Muscle layer of colon (tissue), 2 donors: ENCODE measurements at regions not wholly inside any gene's neighbourhood (a gene's known extent, or its start where the extent isn't known, plus 50 kb on each side); places are given as distances from the start of the nearest gene placed in this dataset.

Experiments
- H3K27ac ChIP-seq: one replicate; pipeline ENCODE4 v1.7.0; 2013; ENCODE audit warnings: low read depth, mild to moderate bottlenecking, low read length, moderate library complexity
- H3K27me3 ChIP-seq, 2 donors: one replicate each; pipeline ENCODE4 v1.7.0; 2013; ENCODE audit warnings: low read length in 2 of 2, mild to moderate bottlenecking in 2 of 2; ENCODE audit not compliant: insufficient read depth in 2 of 2, control insufficient read depth in 1 of 2
- H3K36me3 ChIP-seq: one replicate; pipeline ENCODE4 v1.7.0; 2013; ENCODE audit warnings: mild to moderate bottlenecking, low read length; ENCODE audit not compliant: insufficient read depth
- H3K4me1 ChIP-seq: one replicate; pipeline ENCODE4 v1.7.0; 2013; ENCODE audit warnings: mild to moderate bottlenecking, low read length; ENCODE audit not compliant: insufficient read depth
- H3K4me3 ChIP-seq, 2 donors: one replicate each; pipeline ENCODE4 v1.7.0; 2013; ENCODE audit warnings: low read length in 2 of 2, low read depth in 1 of 2, mild to moderate bottlenecking in 1 of 2, moderate library complexity in 1 of 2
- H3K9ac ChIP-seq: one replicate; pipeline ENCODE4 v1.7.0; 2013; ENCODE audit warnings: low read length
- H3K9me3 ChIP-seq: one replicate; pipeline ENCODE4 v1.7.0; 2013; ENCODE audit warnings: mild to moderate bottlenecking, low read length
- donor health status: abdominal sarcoma.
- donor health status: Adenocarcinoma of cecum.

- H3K9me3 ChIP-seq: no peaks in the 10 kb centered on the region
- H3K4me1 ChIP-seq: no peaks in the 10 kb centered on the region
- H3K27me3 ChIP-seq: no peaks in the 10 kb centered on the region
- no peak overlapping the region for H3K9ac ChIP-seq
- H3K4me3 ChIP-seq: no peak overlapping the region
- no peaks in the 10 kb centered on the region for H3K36me3 ChIP-seq
- no peak overlapping the region for H3K27ac ChIP-seq
Observed at GRCh38 chr2:57333221-57333620, 713.4 kb upstream of the VRK2 start.

GRCh38 chr2:57343391-57344006 lies 703.1 kb upstream of the VRK2 start:
- H3K36me3 ChIP-seq: no peaks in the 10 kb centered on the region
- H3K27ac ChIP-seq: no peak overlapping the region
- H3K4me3 ChIP-seq: no peak overlapping the region
- no peaks in the 10 kb centered on the region for H3K27me3 ChIP-seq
- H3K9me3 ChIP-seq: no peaks in the 10 kb centered on the region
- no peak overlapping the region for H3K9ac ChIP-seq
- H3K4me1 ChIP-seq: no peaks in the 10 kb centered on the region

- Histone ChIP-seq H3K9me3 (no peaks in the 10 kb centered on the region), H3K36me3 (no peaks in the 10 kb centered on the region), H3K4me3 (no peak overlapping the region), H3K27ac (no peak overlapping the region), H3K4me1 (no peaks in the 10 kb centered on the region), H3K9ac (no peak overlapping the region), H3K27me3 (no peaks in the 10 kb centered on the region)
Observed at GRCh38 chr2:57368190-57368589, 678.4 kb upstream of the VRK2 start.

GRCh38 chr2:57370882-57371585 lies 675.6 kb upstream of the VRK2 start:
- Histone ChIP-seq H3K4me1 (no peaks in the 10 kb centered on the region), H3K27me3 (no peaks in the 10 kb centered on the region), H3K4me3 (no peak overlapping the region), H3K36me3 (no peaks in the 10 kb centered on the region), H3K9ac (no peak overlapping the region), H3K27ac (no peak overlapping the region), H3K9me3 (no peaks in the 10 kb centered on the region)

GRCh38 chr2:57372237-57372984 lies 674.2 kb upstream of the VRK2 start:
- no peak overlapping the region for H3K9ac ChIP-seq
- no peak overlapping the region for H3K27ac ChIP-seq
- no peak overlapping the region for H3K4me3 ChIP-seq
- no peaks in the 10 kb centered on the region for H3K4me1 ChIP-seq
- H3K27me3 ChIP-seq: no peaks in the 10 kb centered on the region
- no peaks in the 10 kb centered on the region for H3K9me3 ChIP-seq
- H3K36me3 ChIP-seq: no peaks in the 10 kb centered on the region

GRCh38 chr2:57373530-57373929 lies 673.1 kb upstream of the VRK2 start:
- H3K4me3 ChIP-seq: no peak overlapping the region
- no peaks in the 10 kb centered on the region for H3K4me1 ChIP-seq
- H3K36me3 ChIP-seq: no peaks in the 10 kb centered on the region
- H3K9me3 ChIP-seq: no peaks in the 10 kb centered on the region
- no peaks in the 10 kb centered on the region for H3K27me3 ChIP-seq
- H3K9ac ChIP-seq: no peak overlapping the region
- H3K27ac ChIP-seq: no peak overlapping the region

- no peak overlapping the region for H3K27ac ChIP-seq
- no peak overlapping the region for H3K4me3 ChIP-seq
- no peaks in the 10 kb centered on the region for H3K4me1 ChIP-seq
- no peaks in the 10 kb centered on the region for H3K36me3 ChIP-seq
- no peaks in the 10 kb centered on the region for H3K9me3 ChIP-seq
- H3K9ac ChIP-seq: no peak overlapping the region
- no peaks in the 10 kb centered on the region for H3K27me3 ChIP-seq
Observed at GRCh38 chr2:57376985-57377384, 669.6 kb upstream of the VRK2 start.

- Histone ChIP-seq H3K4me1 (no peaks in the 10 kb centered on the region), H3K9me3 (no peaks in the 10 kb centered on the region)
Observed at GRCh38 chr2:57386305-57386704, 660.3 kb upstream of the VRK2 start.

GRCh38 chr2:57396355-57397098 lies 650.1 kb upstream of the VRK2 start:
- H3K9me3 ChIP-seq: no peaks in the 10 kb centered on the region
- H3K9ac ChIP-seq: no peak overlapping the region
- H3K27ac ChIP-seq: no peak overlapping the region
- H3K4me3 ChIP-seq: no peak overlapping the region
- no peaks in the 10 kb centered on the region for H3K4me1 ChIP-seq
- H3K27me3 ChIP-seq: no peaks in the 10 kb centered on the region
- no peaks in the 10 kb centered on the region for H3K36me3 ChIP-seq

More at GRCh38 chr2:57386305-57386704, 660.3 kb upstream of the VRK2 start:
- H3K9ac ChIP-seq: no peak overlapping the region
- H3K27ac ChIP-seq: no peak overlapping the region
- no peaks in the 10 kb centered on the region for H3K27me3 ChIP-seq
- no peak overlapping the region for H3K4me3 ChIP-seq
- no peaks in the 10 kb centered on the region for H3K36me3 ChIP-seq

GRCh38 chr2:57397550-57398360 lies 648.9 kb upstream of the VRK2 start:
- H3K27ac ChIP-seq: no peak overlapping the region

More at GRCh38 chr2:57397550-57398360, 648.9 kb upstream of the VRK2 start:
- no peak overlapping the region for H3K4me3 ChIP-seq
- H3K27me3 ChIP-seq: no peaks in the 10 kb centered on the region
- no peaks in the 10 kb centered on the region for H3K36me3 ChIP-seq
- no peak overlapping the region for H3K9ac ChIP-seq
- no peaks in the 10 kb centered on the region for H3K9me3 ChIP-seq
- no peaks in the 10 kb centered on the region for H3K4me1 ChIP-seq
